Endothelial cell (in vitro differentiated cells): ENCODE measurements at regions not wholly inside any gene's neighbourhood (a gene's known extent, or its start where the extent isn't known, plus 50 kb on each side); places are given as distances from the start of the nearest gene placed in this dataset.

Experiments used
- DNase-seq: peaks from one replicate; pipeline ENCODE4 v3.0.0; 2021; ENCODE audit warnings: low spot score
- H3K27ac Mint-ChIP-seq: one replicate; pipeline ENCODE4 v1.8.0; 2021; ENCODE audit warnings: mixed read lengths, inconsistent platforms; ENCODE audit not compliant: unreplicated experiment
- H3K27me3 Mint-ChIP-seq: one replicate; pipeline ENCODE4 v1.8.0; 2021; ENCODE audit warnings: mild to moderate bottlenecking, moderate library complexity, mixed read lengths, inconsistent platforms; ENCODE audit not compliant: unreplicated experiment
- H3K36me3 Mint-ChIP-seq: one replicate; pipeline ENCODE4 v1.8.0; 2021; ENCODE audit warnings: mild to moderate bottlenecking, low read depth, mixed read lengths, inconsistent platforms; ENCODE audit not compliant: unreplicated experiment
- H3K4me1 Mint-ChIP-seq: one replicate; pipeline ENCODE4 v1.8.0; 2021; ENCODE audit warnings: mild to moderate bottlenecking, mixed read lengths, inconsistent platforms; ENCODE audit not compliant: unreplicated experiment
- H3K4me3 Mint-ChIP-seq: one replicate; pipeline ENCODE4 v1.8.0; 2021; ENCODE audit warnings: mild to moderate bottlenecking, mixed read lengths, inconsistent platforms; ENCODE audit not compliant: unreplicated experiment
- H3K9me3 Mint-ChIP-seq: one replicate; pipeline ENCODE4 v1.8.0; 2021; ENCODE audit warnings: mixed read lengths, inconsistent platforms; ENCODE audit not compliant: unreplicated experiment
- TF ChIP-seq, protein P1 (sequence below): fragments of 200-600 bp; sonication (generic); IDR thresholded peaks from one replicate; pipeline ENCODE4 v1.5.0; 2021; ENCODE audit warnings: antibody characterized with exemption; ENCODE audit not compliant: unreplicated experiment

DNA sequence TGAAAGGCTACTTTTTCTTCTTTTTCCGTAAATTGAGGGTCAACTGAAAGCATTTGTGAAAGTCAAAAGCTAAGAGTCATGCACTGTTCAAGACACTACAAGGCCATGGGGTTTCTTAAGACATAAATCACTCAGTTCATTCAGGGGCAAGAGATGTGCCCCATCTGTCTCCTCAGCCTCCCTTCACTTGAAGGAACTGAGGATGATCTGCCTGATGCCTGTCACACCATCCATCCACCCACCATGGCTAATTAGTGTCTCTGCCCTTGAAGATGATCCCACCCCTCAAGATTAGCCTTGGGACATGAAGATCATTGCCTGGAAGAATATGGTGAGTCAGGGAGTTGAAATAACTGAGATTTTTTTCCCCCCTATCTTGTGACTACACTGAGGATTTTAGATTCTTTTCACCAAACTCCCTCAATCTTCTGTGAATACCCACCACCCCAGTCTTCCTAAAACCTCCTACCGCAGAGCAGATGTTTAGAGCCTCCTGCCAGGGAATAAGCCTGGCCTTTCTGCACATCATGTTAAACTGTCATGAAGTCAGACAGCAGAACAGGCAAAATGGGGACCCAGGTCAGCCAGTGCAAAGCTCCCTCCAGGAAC lies 88.6 kb upstream of the LMO4 start:
- peaks cover 3% of the 10 kb centered on the region for H3K27me3 Mint-ChIP-seq
- H3K27ac Mint-ChIP-seq: no peak overlapping the region
- DNase-seq: no peak
- TF ChIP-seq, protein P1, sequence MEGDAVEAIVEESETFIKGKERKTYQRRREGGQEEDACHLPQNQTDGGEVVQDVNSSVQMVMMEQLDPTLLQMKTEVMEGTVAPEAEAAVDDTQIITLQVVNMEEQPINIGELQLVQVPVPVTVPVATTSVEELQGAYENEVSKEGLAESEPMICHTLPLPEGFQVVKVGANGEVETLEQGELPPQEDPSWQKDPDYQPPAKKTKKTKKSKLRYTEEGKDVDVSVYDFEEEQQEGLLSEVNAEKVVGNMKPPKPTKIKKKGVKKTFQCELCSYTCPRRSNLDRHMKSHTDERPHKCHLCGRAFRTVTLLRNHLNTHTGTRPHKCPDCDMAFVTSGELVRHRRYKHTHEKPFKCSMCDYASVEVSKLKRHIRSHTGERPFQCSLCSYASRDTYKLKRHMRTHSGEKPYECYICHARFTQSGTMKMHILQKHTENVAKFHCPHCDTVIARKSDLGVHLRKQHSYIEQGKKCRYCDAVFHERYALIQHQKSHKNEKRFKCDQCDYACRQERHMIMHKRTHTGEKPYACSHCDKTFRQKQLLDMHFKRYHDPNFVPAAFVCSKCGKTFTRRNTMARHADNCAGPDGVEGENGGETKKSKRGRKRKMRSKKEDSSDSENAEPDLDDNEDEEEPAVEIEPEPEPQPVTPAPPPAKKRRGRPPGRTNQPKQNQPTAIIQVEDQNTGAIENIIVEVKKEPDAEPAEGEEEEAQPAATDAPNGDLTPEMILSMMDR: no peak
- H3K4me3 Mint-ChIP-seq: no peak overlapping the region
- H3K9me3 Mint-ChIP-seq: no peaks in the 10 kb centered on the region
- no peaks in the 10 kb centered on the region for H3K36me3 Mint-ChIP-seq
- no peaks in the 10 kb centered on the region for H3K4me1 Mint-ChIP-seq

DNA sequence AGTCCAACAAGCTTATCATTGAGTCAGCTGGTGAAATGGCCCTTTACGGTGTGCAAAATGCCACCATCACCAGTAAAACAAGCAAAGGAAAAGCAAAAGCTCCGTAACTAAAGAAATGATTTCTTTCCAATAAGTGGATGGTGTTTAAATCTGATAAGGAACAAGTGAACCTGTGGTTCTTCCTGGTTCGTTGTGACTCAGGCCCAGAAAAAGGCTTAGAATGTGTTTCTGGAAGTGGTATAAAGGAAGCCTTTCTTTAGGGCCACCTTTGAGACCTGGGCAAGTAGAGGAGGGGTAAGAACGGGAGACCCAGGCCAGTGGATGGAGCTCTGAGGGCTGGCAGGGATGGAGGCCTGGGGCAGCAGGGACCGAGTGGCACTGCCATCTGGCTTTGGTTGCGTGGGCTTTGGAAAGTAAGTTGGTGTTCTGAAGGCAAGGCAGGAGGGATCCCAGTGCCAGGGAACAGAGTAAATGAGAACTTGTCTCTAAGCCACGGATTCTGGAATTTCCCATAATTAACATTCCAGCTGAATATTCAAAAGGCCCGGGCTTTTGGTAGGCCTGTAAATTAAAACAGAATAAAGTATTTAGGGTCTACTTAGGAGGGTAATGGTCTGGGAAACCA lies 87.9 kb upstream of the LMO4 start:
- no peaks in the 10 kb centered on the region for H3K36me3 Mint-ChIP-seq
- no peak overlapping the region for H3K27ac Mint-ChIP-seq
- H3K9me3 Mint-ChIP-seq: no peaks in the 10 kb centered on the region
- H3K4me3 Mint-ChIP-seq: no peak overlapping the region
- no peak for DNase-seq
- peaks cover 3% of the 10 kb centered on the region for H3K27me3 Mint-ChIP-seq
- TF ChIP-seq, protein P1: no peak
- no peaks in the 10 kb centered on the region for H3K4me1 Mint-ChIP-seq

DNA sequence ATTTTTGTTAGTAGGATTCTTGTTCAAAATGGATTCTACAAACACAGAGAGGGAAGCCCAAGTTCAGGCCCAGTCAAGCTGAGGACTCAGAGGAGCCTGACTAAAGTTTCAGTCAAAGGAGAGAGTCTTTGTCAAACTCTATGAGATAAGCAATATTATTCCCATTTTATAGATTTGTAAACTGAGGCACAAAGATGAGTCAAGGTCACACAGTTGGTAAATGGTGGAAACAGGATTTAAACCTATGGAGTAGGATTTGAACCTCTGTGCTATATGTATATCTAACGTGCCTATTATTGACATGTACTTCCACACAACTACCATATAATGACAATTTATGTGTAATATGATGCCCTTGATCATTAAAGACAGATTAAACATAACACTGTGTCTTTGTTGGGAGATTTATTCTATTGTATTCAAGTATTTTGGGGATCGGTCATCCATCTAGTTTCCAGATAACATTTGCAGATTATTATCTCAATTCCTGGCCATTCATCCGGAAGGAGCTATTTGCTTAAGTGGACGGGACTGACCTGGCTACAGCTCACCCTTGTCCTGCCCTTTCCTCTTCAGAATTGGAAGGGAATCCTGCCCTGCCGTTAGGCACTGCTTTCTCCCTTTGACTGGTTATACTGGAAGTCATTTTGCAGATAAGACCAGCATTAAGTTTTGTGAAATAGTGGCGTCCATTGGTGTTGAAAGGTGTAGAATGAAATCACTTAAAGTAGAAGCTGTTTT lies 86.1 kb upstream of the LMO4 start:
- TF ChIP-seq, protein P1: no peak
- no peaks in the 10 kb centered on the region for H3K9me3 Mint-ChIP-seq
- H3K4me1 Mint-ChIP-seq: no peaks in the 10 kb centered on the region
- no peaks in the 10 kb centered on the region for H3K36me3 Mint-ChIP-seq
- peaks cover 3% of the 10 kb centered on the region for H3K27me3 Mint-ChIP-seq
- no peak overlapping the region for H3K4me3 Mint-ChIP-seq
- no peak for DNase-seq
- no peak overlapping the region for H3K27ac Mint-ChIP-seq

DNA sequence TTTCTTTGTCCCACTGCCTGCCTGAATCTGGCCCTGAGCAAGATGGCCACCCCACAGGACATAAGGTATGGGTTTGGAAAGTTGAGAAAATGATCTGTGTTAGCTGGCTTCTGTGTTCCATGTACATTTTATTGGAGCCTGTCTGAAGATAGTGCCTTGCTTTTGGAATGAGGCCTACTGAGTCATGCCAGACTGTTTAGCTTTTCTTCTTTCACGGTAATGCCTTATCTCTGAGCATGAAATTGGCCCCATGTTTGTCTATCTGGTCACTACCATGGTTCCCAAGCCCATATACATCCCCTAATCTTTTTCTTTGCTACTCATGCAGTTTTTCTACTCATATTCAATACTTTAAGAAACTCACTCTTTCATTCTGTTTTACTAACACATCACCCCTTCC lies 85.1 kb upstream of the LMO4 start:
- Mint-ChIP-seq H3K4me1 (no peaks in the 10 kb centered on the region), H3K4me3 (no peak overlapping the region), H3K9me3 (no peaks in the 10 kb centered on the region), H3K36me3 (no peaks in the 10 kb centered on the region), H3K27me3 (peaks cover 3% of the 10 kb centered on the region), H3K27ac (no peak overlapping the region)
- TF ChIP-seq, protein P1: no peak
- DNase-seq: no peak

DNA sequence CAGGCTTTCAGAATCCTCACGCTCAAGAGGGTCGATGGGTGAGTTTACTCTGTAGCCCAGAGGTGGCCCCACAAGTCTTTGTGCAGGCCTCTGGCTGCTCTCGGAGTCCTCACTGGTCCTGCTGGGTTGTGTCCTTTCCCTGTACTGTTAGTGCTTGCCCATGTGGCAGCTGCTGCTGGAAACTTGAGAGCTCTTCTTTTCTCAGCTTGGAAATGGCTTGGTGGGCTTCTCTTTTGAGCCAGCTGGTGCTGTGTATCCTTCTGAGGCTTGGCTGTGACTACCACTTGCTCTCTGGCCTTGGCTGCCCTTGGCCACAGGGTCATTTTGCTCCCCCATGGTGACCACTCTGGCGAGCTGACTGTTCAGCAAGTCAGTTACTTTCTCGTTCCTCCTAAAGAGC lies 82.2 kb upstream of the LMO4 start:
- Mint-ChIP-seq H3K4me1 (no peaks in the 10 kb centered on the region), H3K9me3 (no peaks in the 10 kb centered on the region), H3K27ac (no peak overlapping the region), H3K36me3 (no peaks in the 10 kb centered on the region), H3K4me3 (no peak overlapping the region), H3K27me3 (peaks cover 3% of the 10 kb centered on the region)
- no peak for DNase-seq
- TF ChIP-seq, protein P1: no peak
